Loucy (cell line): ENCODE measurements at regions not wholly inside any gene's neighbourhood (a gene's known extent, or its start where the extent isn't known, plus 50 kb on each side); places are given as distances from the start of the nearest gene placed in this dataset.

Experiments used
- H2AFZ ChIP-seq: fragments of 200-600 bp; sonication (generic); 2 replicates; pipeline ENCODE4 v1.6.0; 2016; ENCODE audit warnings: antibody characterized with exemption, mild to moderate bottlenecking, low read length, moderate library complexity
- H3F3A ChIP-seq: fragments of 200-600 bp; 2 replicates; pipeline ENCODE4 v1.6.0; 2016; ENCODE audit warnings: antibody characterized with exemption, low read depth, mild to moderate bottlenecking
- H3K27me3 ChIP-seq: fragments of 200-600 bp; sonication (generic); 2 replicates; pipeline ENCODE4 v1.6.1; 2014; ENCODE audit warnings: low read length, mild to moderate bottlenecking; ENCODE audit not compliant: insufficient read depth, poor library complexity, severe bottlenecking
- H3K36me3 ChIP-seq: fragments of 200-600 bp; sonication (generic); 2 replicates; pipeline ENCODE4 v1.6.1; 2016; ENCODE audit warnings: low read length; ENCODE audit not compliant: insufficient read depth
- H3K4me1 ChIP-seq: fragments of 200-600 bp; sonication (generic); 2 replicates; pipeline ENCODE4 v1.5.1; 2014; ENCODE audit warnings: low read length, mild to moderate bottlenecking; ENCODE audit not compliant: insufficient read depth, poor library complexity, severe bottlenecking
- H3K4me2 ChIP-seq: fragments of 200-600 bp; sonication (generic); 2 replicates; pipeline ENCODE4 v1.6.0; 2014; ENCODE audit warnings: antibody characterized with exemption, low read length, low read depth, mild to moderate bottlenecking; ENCODE audit not compliant: poor library complexity, severe bottlenecking
- H3K4me3 ChIP-seq: fragments of 200-600 bp; sonication (generic); 2 replicates; pipeline ENCODE4 v1.5.1; 2014; ENCODE audit warnings: low read length, mild to moderate bottlenecking, mixed read lengths; ENCODE audit not compliant: poor library complexity, severe bottlenecking
- H3K79me2 ChIP-seq: fragments of 200-600 bp; sonication (generic); 2 replicates; pipeline ENCODE4 v1.6.1; 2014; ENCODE audit warnings: low read length; ENCODE audit not compliant: insufficient read depth
- H3K9ac ChIP-seq: fragments of 200-600 bp; sonication (generic); 2 replicates; pipeline ENCODE4 v1.6.0; 2014; ENCODE audit warnings: mild to moderate bottlenecking, low read depth, low read length, moderate library complexity; ENCODE audit not compliant: poor library complexity, severe bottlenecking
- H3K9me2 ChIP-seq: fragments of 200-600 bp; sonication (generic); replicated peaks from 2 replicates; pipeline ENCODE4 v1.6.1; 2016; ENCODE audit warnings: low read depth, low read length, mixed read lengths
- H3K9me3 ChIP-seq: fragments of 200-600 bp; sonication (generic); 2 replicates; pipeline ENCODE4 v1.6.1; 2014; ENCODE audit warnings: mild to moderate bottlenecking, antibody characterized with exemption, low read length, low read depth; ENCODE audit not compliant: insufficient read depth
- H4K20me1 ChIP-seq: fragments of 200-600 bp; sonication (generic); 2 replicates; pipeline ENCODE4 v1.6.0; 2014; ENCODE audit warnings: antibody characterized with exemption, low read length, mild to moderate bottlenecking; ENCODE audit not compliant: insufficient read depth, poor library complexity, severe bottlenecking
- CTCF ChIP-seq: fragments of 200-600 bp; sonication (generic); conservative IDR thresholded peaks from 2 replicates; pipeline ENCODE4 v1.5.1; 2014; ENCODE audit warnings: mild to moderate bottlenecking, antibody characterized with exemption, low read length
- EZH2phosphoT487 ChIP-seq: fragments of 200-600 bp; IDR thresholded peaks from 2 replicates; pipeline ENCODE4 v1.6.1; 2018; ENCODE audit warnings: antibody characterized with exemption, mild to moderate bottlenecking, moderate library complexity, borderline replicate concordance

- no peaks in the 10 kb centered on the region for H3K4me1 ChIP-seq
- TF ChIP-seq CTCF (no peak), EZH2phosphoT487 (no peak)
- no peaks in the 10 kb centered on the region for H3K36me3 ChIP-seq
- no peak overlapping the region for H2AFZ ChIP-seq
- H3K9me3 ChIP-seq = no peaks in the 10 kb centered on the region
- no peak overlapping the region for H3K4me3 ChIP-seq
- no peaks in the 10 kb centered on the region for H3K79me2 ChIP-seq
- no peak overlapping the region for H3K4me2 ChIP-seq
- H3K9ac ChIP-seq = no peak overlapping the region
- H3K27me3 ChIP-seq = no peaks in the 10 kb centered on the region
- no peaks in the 10 kb centered on the region for H3F3A ChIP-seq
- no peaks in the 10 kb centered on the region for H4K20me1 ChIP-seq
- no peaks in the 10 kb centered on the region for H3K9me2 ChIP-seq
Measured at GRCh38 chr4:13067077-13067476, 417.1 kb downstream of the RAB28 start.

- H3K27me3 ChIP-seq = no peaks in the 10 kb centered on the region
- H3K4me2 ChIP-seq = no peak overlapping the region
Measured at GRCh38 chr4:13059019-13059418, 425.1 kb downstream of the RAB28 start.

GRCh38 chr4:13056630-13057189 is 427.4 kb downstream of the RAB28 start:
- H3K4me3 ChIP-seq = no peak overlapping the region
- H3K4me1 ChIP-seq = no peaks in the 10 kb centered on the region
- no peaks in the 10 kb centered on the region for H3K79me2 ChIP-seq
- no peaks in the 10 kb centered on the region for H3K36me3 ChIP-seq
- H3K9me2 ChIP-seq = 0 out of 2 replicates have a peak, but pooled peaks cover 3% of the 10 kb centered on the region
- no peak overlapping the region for H3K9ac ChIP-seq
- H2AFZ ChIP-seq = no peak overlapping the region
- no peak overlapping the region for H3K4me2 ChIP-seq
- H3K27me3 ChIP-seq = no peaks in the 10 kb centered on the region
- no peaks in the 10 kb centered on the region for H4K20me1 ChIP-seq
- no peak for TF ChIP-seq EZH2phosphoT487
- no peak for TF ChIP-seq CTCF
- H3F3A ChIP-seq = no peaks in the 10 kb centered on the region
- H3K9me3 ChIP-seq = no peaks in the 10 kb centered on the region

More at GRCh38 chr4:13059019-13059418, 425.1 kb downstream of the RAB28 start:
- Histone ChIP-seq H3K9ac (no peak overlapping the region), H3K9me2 (0 out of 2 replicates have a peak, but pooled peaks cover 3% of the 10 kb centered on the region), H3K4me1 (no peaks in the 10 kb centered on the region), H4K20me1 (no peaks in the 10 kb centered on the region), H2AFZ (no peak overlapping the region), H3K36me3 (no peaks in the 10 kb centered on the region), H3K79me2 (no peaks in the 10 kb centered on the region), H3K9me3 (no peaks in the 10 kb centered on the region), H3F3A (no peaks in the 10 kb centered on the region), H3K4me3 (no peak overlapping the region)
- TF ChIP-seq CTCF = no peak
- no peak for TF ChIP-seq EZH2phosphoT487
